DND-41 (cell line): ENCODE measurements at regions not wholly inside any gene's neighbourhood (a gene's known extent, or its start where the extent isn't known, plus 50 kb on each side); places are given as distances from the start of the nearest gene placed in this dataset.

Experiments
- EZH2 ChIP-seq: IDR thresholded peaks from 3 replicates; pipeline ENCODE4 v1.6.1; 2012; ENCODE audit warnings: borderline replicate concordance, low read depth, mild to moderate bottlenecking, moderate library complexity, low read length, inconsistent platforms; ENCODE audit not compliant: severe bottlenecking
- TF ChIP-seq, protein P1 (sequence below): IDR thresholded peaks from 2 replicates; pipeline ENCODE4 v1.5.1; 2012; ENCODE audit warnings: borderline replicate concordance, low read length, moderate library complexity, mild to moderate bottlenecking; ENCODE audit not compliant: poor library complexity, severe bottlenecking; ENCODE audit errors: extremely low read depth

- TF ChIP-seq, protein P1, sequence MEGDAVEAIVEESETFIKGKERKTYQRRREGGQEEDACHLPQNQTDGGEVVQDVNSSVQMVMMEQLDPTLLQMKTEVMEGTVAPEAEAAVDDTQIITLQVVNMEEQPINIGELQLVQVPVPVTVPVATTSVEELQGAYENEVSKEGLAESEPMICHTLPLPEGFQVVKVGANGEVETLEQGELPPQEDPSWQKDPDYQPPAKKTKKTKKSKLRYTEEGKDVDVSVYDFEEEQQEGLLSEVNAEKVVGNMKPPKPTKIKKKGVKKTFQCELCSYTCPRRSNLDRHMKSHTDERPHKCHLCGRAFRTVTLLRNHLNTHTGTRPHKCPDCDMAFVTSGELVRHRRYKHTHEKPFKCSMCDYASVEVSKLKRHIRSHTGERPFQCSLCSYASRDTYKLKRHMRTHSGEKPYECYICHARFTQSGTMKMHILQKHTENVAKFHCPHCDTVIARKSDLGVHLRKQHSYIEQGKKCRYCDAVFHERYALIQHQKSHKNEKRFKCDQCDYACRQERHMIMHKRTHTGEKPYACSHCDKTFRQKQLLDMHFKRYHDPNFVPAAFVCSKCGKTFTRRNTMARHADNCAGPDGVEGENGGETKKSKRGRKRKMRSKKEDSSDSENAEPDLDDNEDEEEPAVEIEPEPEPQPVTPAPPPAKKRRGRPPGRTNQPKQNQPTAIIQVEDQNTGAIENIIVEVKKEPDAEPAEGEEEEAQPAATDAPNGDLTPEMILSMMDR: no peak
- no peak for TF ChIP-seq EZH2
Observed at GRCh38 chr13:22214184-22214583, 543.3 kb downstream of the FGF9 start.
